Prostate gland (tissue), 2 donors: ENCODE measurements at regions not wholly inside any gene's neighbourhood (a gene's known extent, or its start where the extent isn't known, plus 50 kb on each side); places are given as distances from the start of the nearest gene placed in this dataset.

ENCODE experiments used
- DNase-seq: peaks from one replicate; pipeline ENCODE4 v3.0.0-alpha.2; 2019; ENCODE audit warnings: low spot score
- H3K27ac ChIP-seq, 2 donors: fragments of 200-600 bp; sonication (generic); 2 replicates each; pipeline ENCODE4 v1.5.1; 2017 to 2019
- H3K27me3 ChIP-seq: fragments of 200-600 bp; sonication (generic); replicated peaks from 2 replicates; pipeline ENCODE4 v1.5.1; 2019; ENCODE audit not compliant: insufficient read depth
- H3K36me3 ChIP-seq, 2 donors: fragments of 200-600 bp; sonication (generic); 1 replicate in 1 of 2; 2 replicates in 1 of 2; pipeline versions ENCODE4 v1.5.1 to v1.8.1; 2017 to 2019
- H3K4me1 ChIP-seq: fragments of 200-600 bp; sonication (generic); replicated peaks from 2 replicates; pipeline ENCODE4 v1.5.1; 2019
- H3K4me3 ChIP-seq, 2 donors: fragments of 200-600 bp; sonication (generic); 2 replicates each; pipeline ENCODE4 v1.5.1; 2017 to 2019
- H3K9me3 ChIP-seq: fragments of 200-600 bp; sonication (generic); 2 replicates; pipeline ENCODE4 v1.5.1; 2017
- CTCF ChIP-seq, 4 experiments: fragments of 200-600 bp in 2 of 4; fragments of 450-650 bp in 2 of 4; sonication (generic) in 2 of 4; IDR thresholded peaks; 1 replicate in 3 of 4; 2 replicates in 1 of 4; pipeline ENCODE4 v1.5.1; 2016 to 2019; ENCODE audit warnings: antibody characterized with exemption in 4 of 4, mild to moderate bottlenecking in 2 of 4, moderate library complexity in 2 of 4
- POLR2A ChIP-seq: fragments of 450-650 bp; IDR thresholded peaks from one replicate; pipeline ENCODE4 v1.6.1; 2016; ENCODE audit warnings: antibody characterized with exemption, mild to moderate bottlenecking
- POLR2AphosphoS5 ChIP-seq: sonication (generic); formaldehyde crosslinking; IDR thresholded peaks from one replicate; pipeline ENCODE4 v1.6.1; 2017; ENCODE audit warnings: antibody characterized with exemption
- WGBS: methylation state at CpG from one replicate; pipeline ENCODE4 v1.1.5; 2018; 5-methylcytosine and 5-hydroxymethylcytosine counted together
- intact Hi-C: fragments of 100-400 bp; cut with DNase I; formaldehyde crosslinking; loops from one replicate; pipeline ENCODE4 v1.14.2; 2022

GRCh38 chr21:27418346-27418745 lies 451.5 kb upstream of the ADAMTS5 start:
- intact Hi-C loops: no loop called here
- Histone ChIP-seq H3K4me3 (no peak overlapping the region), H3K27ac (no peak overlapping the region), H3K4me1 (no peaks in the 10 kb centered on the region), H3K27me3 (no peaks in the 10 kb centered on the region), H3K9me3 (no peaks in the 10 kb centered on the region), H3K36me3 (no peaks in the 10 kb centered on the region)
- WGBS: 83% methylated on average over 1 of the region's 1 CpG
- no peak for DNase-seq
- TF ChIP-seq POLR2AphosphoS5 (no peak), CTCF (IDR thresholded peaks at IDR 0.05) (no peak), POLR2A (no peak)

DNA sequence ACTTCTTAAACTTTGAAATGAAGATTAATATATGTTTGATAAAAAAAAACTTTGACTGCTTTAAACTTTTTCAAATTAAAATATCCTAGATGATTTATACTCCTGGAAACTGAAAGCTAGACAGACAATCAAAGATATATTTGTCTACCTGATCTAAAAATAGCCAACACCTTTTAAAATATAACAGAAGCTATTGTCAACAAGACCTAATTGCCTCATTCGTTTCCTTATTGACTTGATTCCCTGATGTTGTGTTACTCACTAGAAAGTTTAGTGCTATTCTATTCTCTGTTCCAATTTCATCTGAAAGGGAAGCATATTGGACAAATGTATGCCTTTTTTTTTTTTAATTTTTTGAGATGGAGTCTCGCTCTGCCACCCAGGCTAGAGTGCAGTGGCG lies 445.6 kb upstream of the ADAMTS5 start:
- H3K4me1 ChIP-seq: no peaks in the 10 kb centered on the region
- no peak overlapping the region for H3K4me3 ChIP-seq
- no peak overlapping the region for H3K27ac ChIP-seq
- no peaks in the 10 kb centered on the region for H3K27me3 ChIP-seq
- TF ChIP-seq CTCF (IDR thresholded peaks at IDR 0.05) (no peak), POLR2AphosphoS5 (no peak), POLR2A (no peak)
- 71% methylated on average over 3 of the region's 3 CpGs for WGBS
- no peak for DNase-seq
- H3K9me3 ChIP-seq: no peaks in the 10 kb centered on the region
- intact Hi-C loops: no loop called here
- H3K36me3 ChIP-seq: no peaks in the 10 kb centered on the region

DNA sequence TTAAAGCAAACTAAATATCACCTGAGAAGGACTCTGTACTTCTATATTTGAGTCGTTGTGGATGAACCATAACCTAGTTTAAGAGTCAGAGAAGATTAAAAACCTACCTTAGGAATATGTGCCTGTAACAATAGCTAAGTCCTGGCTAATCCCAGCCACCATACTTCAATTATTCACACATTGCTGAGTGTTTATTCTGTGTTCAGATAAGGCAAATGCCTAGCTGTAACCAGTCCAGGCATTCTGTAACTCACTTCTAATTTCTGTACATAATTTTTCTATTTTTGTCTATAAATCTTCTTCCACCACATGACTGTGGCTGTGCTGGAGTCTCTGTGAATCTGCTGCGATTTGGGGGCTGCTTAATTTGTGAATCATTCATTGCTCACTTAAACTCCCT lies 441.9 kb upstream of the ADAMTS5 start:
- Histone ChIP-seq H3K27ac (no peak overlapping the region), H3K4me1 (no peaks in the 10 kb centered on the region), H3K27me3 (no peaks in the 10 kb centered on the region), H3K9me3 (no peaks in the 10 kb centered on the region), H3K36me3 (no peaks in the 10 kb centered on the region), H3K4me3 (no peak overlapping the region)
- DNase-seq: no peak
- TF ChIP-seq POLR2AphosphoS5: no peak
- no peak for TF ChIP-seq POLR2A
- no peak for TF ChIP-seq CTCF (IDR thresholded peaks at IDR 0.05)
- WGBS: 73% methylated on average over 2 of the region's 2 CpGs
- intact Hi-C loops: no loop called here

GRCh38 chr21:27407271-27407670 lies 440.4 kb upstream of the ADAMTS5 start:
- Histone ChIP-seq H3K9me3 (no peaks in the 10 kb centered on the region), H3K27me3 (no peaks in the 10 kb centered on the region), H3K4me1 (no peaks in the 10 kb centered on the region), H3K4me3 (no peak overlapping the region), H3K36me3 (no peaks in the 10 kb centered on the region), H3K27ac (no peak overlapping the region)
- DNase-seq: no peak
- intact Hi-C loops: no loop called here
- 56% methylated on average over 5 of the region's 5 CpGs for WGBS
- no peak for TF ChIP-seq CTCF (IDR thresholded peaks at IDR 0.05)
- no peak for TF ChIP-seq POLR2A
- no peak for TF ChIP-seq POLR2AphosphoS5

- Histone ChIP-seq H3K4me3 (no peak overlapping the region), H3K9me3 (no peaks in the 10 kb centered on the region), H3K36me3 (no peaks in the 10 kb centered on the region), H3K27ac (no peak overlapping the region), H3K4me1 (no peaks in the 10 kb centered on the region), H3K27me3 (no peaks in the 10 kb centered on the region)
- DNase-seq: no peak
- WGBS: 40% methylated on average over 3 of the region's 3 CpGs
- intact Hi-C loops: no loop called here
- TF ChIP-seq CTCF (IDR thresholded peaks at IDR 0.05): no peak
- TF ChIP-seq POLR2AphosphoS5: no peak
- no peak for TF ChIP-seq POLR2A
Observed at GRCh38 chr21:27406300-27407009, 439.6 kb upstream of the ADAMTS5 start.
